Upper lobe of right lung (tissue), 1 donor: ENCODE measurements at regions not wholly inside any gene's neighbourhood (a gene's known extent, or its start where the extent isn't known, plus 50 kb on each side); places are given as distances from the start of the nearest gene placed in this dataset.

Experiments used
- ATAC-seq: fragments of 200-7000 bp; cut with Tn5 transposase; one replicate; pipeline ENCODE4 v1.9.1; 2020; ENCODE audit warnings: mild to moderate bottlenecking, moderate library complexity
- DNase-seq: peaks from one replicate; pipeline ENCODE4 v3.0.0-alpha.2; 2020
- H3K27ac ChIP-seq: fragments of 200-600 bp; one replicate; pipeline ENCODE4 v1.8.0; 2022
- H3K27me3 ChIP-seq: fragments of 200-600 bp; one replicate; pipeline ENCODE4 v1.8.0; 2022; ENCODE audit warnings: mild to moderate bottlenecking
- H3K36me3 ChIP-seq: fragments of 200-600 bp; one replicate; pipeline ENCODE4 v1.8.0; 2022
- H3K4me1 ChIP-seq: fragments of 200-600 bp; one replicate; pipeline ENCODE4 v1.8.0; 2022
- H3K4me3 ChIP-seq: fragments of 200-600 bp; one replicate; pipeline ENCODE4 v1.8.0; 2022; ENCODE audit warnings: mild to moderate bottlenecking
- H3K9me3 ChIP-seq: fragments of 200-600 bp; one replicate; pipeline ENCODE4 v1.8.0; 2022
- CTCF ChIP-seq: fragments of 200-600 bp; IDR thresholded peaks from one replicate; pipeline ENCODE4 v1.8.0; 2022; ENCODE audit warnings: antibody characterized with exemption
- intact Hi-C: fragments of 100-400 bp; cut with DNase I; formaldehyde crosslinking; loops from one replicate; pipeline ENCODE4 v1.11.0; 2022
- donor health status: DM: no; HTN: yes; CAD: no; lungs with severe emphysema.

GRCh38 chr7:79622781-79623180 lies 169.3 kb upstream of the MAGI2 start:
- Histone ChIP-seq H3K27me3 (no peaks in the 10 kb centered on the region), H3K9me3 (no peaks in the 10 kb centered on the region), H3K4me3 (no peak overlapping the region), H3K36me3 (no peaks in the 10 kb centered on the region), H3K27ac (no peak overlapping the region), H3K4me1 (no peaks in the 10 kb centered on the region)
- ATAC-seq (no peak), DNase-seq (no peak)
- intact Hi-C loops: no loop called here
- TF ChIP-seq CTCF: no peak

- intact Hi-C loops: no loop called here
- no peak for ATAC-seq
- Histone ChIP-seq H3K36me3 (no peaks in the 10 kb centered on the region), H3K4me1 (no peaks in the 10 kb centered on the region), H3K9me3 (no peaks in the 10 kb centered on the region), H3K4me3 (no peak overlapping the region), H3K27ac (no peak overlapping the region), H3K27me3 (no peaks in the 10 kb centered on the region)
- no peak for TF ChIP-seq CTCF
- no peak for DNase-seq
Observed at GRCh38 chr7:79620291-79620690, 166.8 kb upstream of the MAGI2 start.

GRCh38 chr7:79619216-79619615 lies 165.7 kb upstream of the MAGI2 start:
- Histone ChIP-seq H3K9me3 (no peaks in the 10 kb centered on the region), H3K4me3 (no peak overlapping the region), H3K27ac (no peak overlapping the region), H3K27me3 (no peaks in the 10 kb centered on the region), H3K36me3 (no peaks in the 10 kb centered on the region), H3K4me1 (no peaks in the 10 kb centered on the region)
- no peak for DNase-seq
- no peak for TF ChIP-seq CTCF
- intact Hi-C loops: no loop called here
- no peak for ATAC-seq

DNA sequence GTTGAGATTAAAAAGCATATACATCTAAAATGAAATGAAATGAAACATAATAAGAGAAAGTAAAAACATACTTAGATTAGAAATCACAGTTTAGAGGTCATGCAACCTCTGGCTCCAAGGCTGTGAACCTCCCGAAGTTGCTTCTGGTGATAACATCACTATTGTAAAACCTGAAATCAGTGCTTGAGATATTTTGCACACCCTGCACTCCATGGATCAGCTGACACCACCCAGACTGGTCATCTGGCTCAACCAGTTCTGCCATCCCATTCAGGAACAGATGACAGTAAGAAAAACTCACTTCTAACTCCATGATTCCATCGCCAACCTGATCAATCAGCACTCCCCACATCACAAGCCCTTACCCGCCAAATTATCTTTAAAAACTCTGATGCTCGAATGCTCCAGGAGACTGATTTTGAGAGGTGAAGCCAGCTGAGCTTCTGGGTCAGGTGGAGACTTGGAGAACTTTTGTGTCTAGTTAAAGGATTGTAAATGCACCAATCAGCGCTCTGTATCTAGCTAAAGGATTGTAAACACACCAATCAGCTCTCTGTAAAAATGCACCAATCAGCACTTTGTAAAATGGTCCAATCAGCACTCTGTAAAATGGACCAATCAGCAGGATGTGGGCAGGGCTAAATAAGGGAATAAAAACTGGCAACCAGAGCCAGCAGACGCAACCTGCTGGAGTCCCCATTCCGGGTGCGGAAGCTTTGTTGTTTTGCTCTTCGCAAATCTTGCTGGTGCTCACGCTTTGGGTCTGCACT lies 162.6 kb upstream of the MAGI2 start:
- no peaks in the 10 kb centered on the region for H3K4me1 ChIP-seq
- H3K27me3 ChIP-seq: no peaks in the 10 kb centered on the region
- DNase-seq (no peak), ATAC-seq (no peak)
- no peak for TF ChIP-seq CTCF
- H3K4me3 ChIP-seq: no peak overlapping the region
- H3K27ac ChIP-seq: no peak overlapping the region
- H3K36me3 ChIP-seq: no peaks in the 10 kb centered on the region
- intact Hi-C loops: no loop called here
- H3K9me3 ChIP-seq: no peaks in the 10 kb centered on the region

- ATAC-seq: no peak
- DNase-seq: no peak
- no peak for TF ChIP-seq CTCF
- Histone ChIP-seq H3K27ac (no peak overlapping the region), H3K27me3 (no peaks in the 10 kb centered on the region), H3K4me1 (no peaks in the 10 kb centered on the region), H3K36me3 (no peaks in the 10 kb centered on the region), H3K9me3 (no peaks in the 10 kb centered on the region), H3K4me3 (no peak overlapping the region)
- intact Hi-C loops: no loop called here
Observed at GRCh38 chr7:79615466-79615865, 162.0 kb upstream of the MAGI2 start.

DNA sequence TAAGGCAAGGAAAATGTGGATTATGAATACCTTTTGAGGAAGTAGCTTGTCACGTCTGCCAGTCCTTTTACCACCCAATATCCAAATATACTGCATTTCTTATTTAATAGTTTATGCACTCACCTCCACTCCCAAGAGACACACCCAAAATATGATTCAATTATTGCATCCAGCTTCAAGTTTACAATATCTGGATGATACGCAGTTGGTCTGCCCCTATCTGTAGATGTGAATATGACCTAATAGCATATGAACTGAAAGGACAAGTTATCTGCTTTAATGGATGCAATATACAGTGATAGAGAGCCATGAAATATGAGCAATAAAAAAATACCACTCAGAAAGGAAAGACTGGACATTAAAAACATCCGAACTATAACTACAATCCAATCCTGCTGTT lies 159.4 kb upstream of the MAGI2 start:
- H3K27ac ChIP-seq: no peak overlapping the region
- no peak for TF ChIP-seq CTCF
- DNase-seq (no peak), ATAC-seq (no peak)
- no peaks in the 10 kb centered on the region for H3K4me1 ChIP-seq
- H3K9me3 ChIP-seq: no peaks in the 10 kb centered on the region
- H3K4me3 ChIP-seq: no peak overlapping the region
- H3K36me3 ChIP-seq: no peaks in the 10 kb centered on the region
- no peaks in the 10 kb centered on the region for H3K27me3 ChIP-seq
- intact Hi-C loops: no loop called here
